Mucosa of rectum (tissue), 2 donors: ENCODE measurements at regions not wholly inside any gene's neighbourhood (a gene's known extent, or its start where the extent isn't known, plus 50 kb on each side); places are given as distances from the start of the nearest gene placed in this dataset.

ENCODE experiments used
- H3K27ac ChIP-seq, 2 donors: one replicate each; pipeline ENCODE4 v1.7.0; 2013; ENCODE audit warnings: inconsistent platforms in 2 of 2, low read depth in 2 of 2, low read length in 2 of 2
- H3K27me3 ChIP-seq, 2 donors: one replicate each; pipeline ENCODE4 v1.7.0; 2013; ENCODE audit warnings: low read length in 2 of 2; ENCODE audit not compliant: control insufficient read depth in 2 of 2, insufficient read depth in 2 of 2
- H3K36me3 ChIP-seq, 2 donors: one replicate each; pipeline ENCODE4 v1.7.0; 2013; ENCODE audit warnings: low read length in 2 of 2; ENCODE audit not compliant: control insufficient read depth in 2 of 2, insufficient read depth in 2 of 2
- H3K4me1 ChIP-seq, 2 donors: one replicate each; pipeline ENCODE4 v1.7.0; 2013; ENCODE audit warnings: low read length in 2 of 2, mild to moderate bottlenecking in 1 of 2; ENCODE audit not compliant: control insufficient read depth in 2 of 2, insufficient read depth in 2 of 2
- H3K4me3 ChIP-seq, 2 donors: one replicate each; pipeline ENCODE4 v1.7.0; 2013; ENCODE audit warnings: low read length in 2 of 2
- H3K9ac ChIP-seq, 2 donors: one replicate each; pipeline ENCODE4 v1.7.0; 2013; ENCODE audit warnings: low read length in 2 of 2, low read depth in 1 of 2, mild to moderate bottlenecking in 1 of 2
- H3K9me3 ChIP-seq, 2 donors: one replicate each; pipeline ENCODE4 v1.7.0; 2013; ENCODE audit warnings: low read length in 2 of 2; ENCODE audit not compliant: control insufficient read depth in 2 of 2
- donor health status: healthy.
- donor health status: Normal muscosa, but diverticular disease.

- Histone ChIP-seq H3K27ac (no peak overlapping the region), H3K9ac (no peak overlapping the region), H3K9me3 (no peaks in the 10 kb centered on the region), H3K4me1 (no peaks in the 10 kb centered on the region), H3K27me3 (no peaks in the 10 kb centered on the region), H3K36me3 (no peaks in the 10 kb centered on the region), H3K4me3 (no peak overlapping the region)
Measured at GRCh38 chr15:95261968-95262367, 1030.6 kb downstream of the MCTP2 start.

DNA sequence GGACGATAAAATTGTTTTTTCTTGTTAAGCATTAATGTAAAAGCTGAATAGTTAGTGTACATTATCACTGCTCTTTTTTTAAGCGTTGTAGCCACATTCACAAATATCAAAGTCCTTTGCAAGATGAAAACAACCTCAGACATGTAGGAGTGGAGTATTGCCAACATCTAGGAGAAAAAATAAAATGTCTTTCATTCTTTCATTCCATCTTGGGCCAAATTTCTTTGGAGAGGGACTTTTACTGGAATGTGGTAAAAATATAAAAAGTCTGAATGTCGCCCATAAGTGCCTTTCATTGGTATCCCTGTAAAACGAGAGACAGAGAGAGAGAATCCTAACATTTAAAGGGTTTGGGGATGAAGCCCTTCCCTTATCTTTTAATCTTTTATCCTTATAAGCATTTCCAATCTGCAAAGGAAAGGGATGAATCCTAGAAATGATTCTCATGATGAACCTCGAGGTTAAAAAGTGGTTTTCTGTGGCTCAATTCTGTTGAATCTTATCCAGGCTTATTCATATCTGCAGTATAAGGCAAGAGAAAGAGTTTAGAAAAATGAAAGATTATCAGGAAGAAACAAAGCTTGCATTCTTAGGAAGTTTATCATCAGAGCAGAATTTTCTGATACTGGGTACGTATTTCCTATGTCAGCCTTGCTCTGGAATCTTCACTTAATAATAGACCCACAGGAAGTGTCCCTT lies 1031.7 kb downstream of the MCTP2 start:
- Histone ChIP-seq H3K4me3 (no peak overlapping the region), H3K27ac (no peak overlapping the region), H3K27me3 (no peaks in the 10 kb centered on the region), H3K4me1 (no peaks in the 10 kb centered on the region), H3K9me3 (no peaks in the 10 kb centered on the region), H3K9ac (no peak overlapping the region), H3K36me3 (no peaks in the 10 kb centered on the region)

DNA sequence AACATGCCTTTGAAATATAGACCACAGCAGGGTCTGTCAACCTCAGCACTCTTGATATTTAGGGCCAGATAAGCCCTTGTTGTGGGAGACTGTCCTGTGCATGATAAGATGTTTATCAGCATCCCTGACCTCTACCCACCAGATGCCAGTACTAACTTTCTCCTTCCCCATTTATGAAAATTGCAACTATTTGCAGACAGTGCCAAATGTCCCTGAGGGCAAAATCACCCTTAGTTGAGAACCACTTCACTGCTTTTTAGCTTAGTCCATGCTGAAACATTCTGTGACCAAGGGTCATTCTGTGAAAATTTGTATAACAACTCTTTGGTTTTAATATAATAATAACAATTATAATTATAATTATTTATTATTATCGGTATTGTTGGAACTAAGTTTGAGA lies 1032.4 kb downstream of the MCTP2 start:
- H3K4me1 ChIP-seq = no peaks in the 10 kb centered on the region
- H3K27me3 ChIP-seq = no peaks in the 10 kb centered on the region
- no peak overlapping the region for H3K9ac ChIP-seq
- no peak overlapping the region for H3K27ac ChIP-seq
- H3K4me3 ChIP-seq = no peak overlapping the region
- H3K9me3 ChIP-seq = no peaks in the 10 kb centered on the region
- H3K36me3 ChIP-seq = no peaks in the 10 kb centered on the region

GRCh38 chr15:95265419-95265997 lies 1034.1 kb downstream of the MCTP2 start:
- Histone ChIP-seq H3K27me3 (no peaks in the 10 kb centered on the region), H3K36me3 (no peaks in the 10 kb centered on the region), H3K27ac (peak overlapping the region in 1 of 2 donors; percentile 55), H3K9ac (no peak overlapping the region), H3K4me3 (no peak overlapping the region), H3K9me3 (no peaks in the 10 kb centered on the region), H3K4me1 (no peaks in the 10 kb centered on the region)

- no peak overlapping the region for H3K4me3 ChIP-seq
- no peaks in the 10 kb centered on the region for H3K9me3 ChIP-seq
- H3K27ac ChIP-seq = peak overlapping the region in 1 of 2 donors; percentile 55
- no peak overlapping the region for H3K9ac ChIP-seq
- H3K4me1 ChIP-seq = no peaks in the 10 kb centered on the region
- H3K27me3 ChIP-seq = no peaks in the 10 kb centered on the region
- no peaks in the 10 kb centered on the region for H3K36me3 ChIP-seq
Measured at GRCh38 chr15:95266451-95267061, 1035.2 kb downstream of the MCTP2 start.

GRCh38 chr15:95267481-95267880 lies 1036.1 kb downstream of the MCTP2 start:
- no peak overlapping the region for H3K9ac ChIP-seq
- H3K36me3 ChIP-seq = no peaks in the 10 kb centered on the region
- H3K27me3 ChIP-seq = no peaks in the 10 kb centered on the region
- no peaks in the 10 kb centered on the region for H3K9me3 ChIP-seq
- H3K4me1 ChIP-seq = no peaks in the 10 kb centered on the region
- H3K4me3 ChIP-seq = no peak overlapping the region
- H3K27ac ChIP-seq = peak overlapping the region in 1 of 2 donors; percentile 6

DNA sequence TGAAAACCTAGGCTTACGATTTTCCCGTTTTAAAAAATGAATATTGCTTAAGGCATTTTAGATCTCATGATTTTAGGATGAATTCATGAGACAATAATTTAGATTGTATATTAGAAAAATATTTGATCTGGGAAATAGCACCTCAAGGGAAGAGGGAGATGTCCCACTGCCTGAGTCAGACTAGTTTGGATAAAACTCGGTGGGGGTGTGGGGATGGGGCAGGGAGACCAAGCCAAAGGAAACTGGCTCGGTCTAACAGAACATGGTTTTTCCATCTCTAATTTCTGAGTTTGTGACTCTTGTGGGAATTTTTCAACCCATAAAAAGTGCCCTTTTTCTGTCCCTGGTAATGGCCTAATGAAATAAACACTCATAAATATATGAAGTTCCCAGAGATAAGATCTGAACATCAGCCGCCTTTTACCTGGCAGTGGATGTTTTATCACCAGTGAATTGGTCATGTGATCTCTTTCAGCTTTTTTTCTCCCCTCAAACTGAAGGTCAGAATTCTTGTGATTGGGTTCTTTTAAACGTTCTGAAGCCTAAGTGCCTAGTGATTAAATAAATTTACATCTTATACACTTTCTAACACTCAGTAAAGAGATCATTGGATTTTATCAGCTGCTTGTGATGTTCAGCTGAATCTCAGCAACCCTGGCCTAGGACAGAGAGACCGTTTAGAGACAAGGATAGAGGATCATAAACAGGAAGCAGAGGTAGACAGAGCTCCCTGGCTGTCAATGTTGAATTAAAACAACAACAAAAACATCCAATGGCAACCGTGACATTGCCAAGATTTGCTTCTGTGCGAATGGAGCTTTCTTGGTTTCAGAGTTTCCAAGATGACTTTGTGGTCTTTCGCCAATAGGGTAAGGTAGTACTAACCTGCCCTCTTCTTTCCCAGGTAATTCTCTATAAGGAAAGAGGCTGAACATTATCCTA lies 1038.2 kb downstream of the MCTP2 start:
- no peaks in the 10 kb centered on the region for H3K27me3 ChIP-seq
- no peaks in the 10 kb centered on the region for H3K9me3 ChIP-seq
- H3K27ac ChIP-seq = peak overlapping the region in 1 of 2 donors; percentile 35
- no peak overlapping the region for H3K9ac ChIP-seq
- H3K4me1 ChIP-seq = no peaks in the 10 kb centered on the region
- no peaks in the 10 kb centered on the region for H3K36me3 ChIP-seq
- no peak overlapping the region for H3K4me3 ChIP-seq

DNA sequence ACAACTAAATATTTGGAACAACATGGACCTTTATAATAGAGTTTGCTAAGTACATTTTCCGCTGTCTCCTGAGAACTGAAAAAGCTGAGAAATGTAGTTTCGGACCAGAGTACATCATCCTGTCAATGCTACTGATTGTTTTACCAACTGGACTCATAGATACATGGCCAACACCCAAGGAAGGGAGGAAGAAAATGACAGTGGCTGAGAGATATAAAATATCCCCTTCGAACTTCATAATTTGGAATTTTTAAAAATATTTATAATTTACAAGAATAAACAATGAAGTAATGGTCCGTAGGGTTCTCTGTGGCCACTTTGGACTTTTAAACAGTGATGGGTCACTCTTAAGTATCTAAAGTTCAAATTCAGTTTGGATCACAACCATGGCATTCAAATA lies 1042.7 kb downstream of the MCTP2 start:
- H3K9me3 ChIP-seq = no peaks in the 10 kb centered on the region
- no peak overlapping the region for H3K27ac ChIP-seq
- no peaks in the 10 kb centered on the region for H3K4me1 ChIP-seq
- H3K9ac ChIP-seq = no peak overlapping the region
- no peaks in the 10 kb centered on the region for H3K36me3 ChIP-seq
- H3K27me3 ChIP-seq = no peaks in the 10 kb centered on the region
- H3K4me3 ChIP-seq = no peak overlapping the region

GRCh38 chr15:95277266-95277665 lies 1045.9 kb downstream of the MCTP2 start:
- no peaks in the 10 kb centered on the region for H3K4me1 ChIP-seq
- H3K4me3 ChIP-seq = no peak overlapping the region
- no peak overlapping the region for H3K9ac ChIP-seq
- peak overlapping the region; percentile 44 to 53 for H3K27ac ChIP-seq
- no peaks in the 10 kb centered on the region for H3K9me3 ChIP-seq
- H3K36me3 ChIP-seq = no peaks in the 10 kb centered on the region
- H3K27me3 ChIP-seq = no peaks in the 10 kb centered on the region
